ENCODE measurements at regions not wholly inside any gene's neighbourhood (a gene's known extent, or its start where the extent isn't known, plus 50 kb on each side); places are given as distances from the start of the nearest gene placed in this dataset.

DNA sequence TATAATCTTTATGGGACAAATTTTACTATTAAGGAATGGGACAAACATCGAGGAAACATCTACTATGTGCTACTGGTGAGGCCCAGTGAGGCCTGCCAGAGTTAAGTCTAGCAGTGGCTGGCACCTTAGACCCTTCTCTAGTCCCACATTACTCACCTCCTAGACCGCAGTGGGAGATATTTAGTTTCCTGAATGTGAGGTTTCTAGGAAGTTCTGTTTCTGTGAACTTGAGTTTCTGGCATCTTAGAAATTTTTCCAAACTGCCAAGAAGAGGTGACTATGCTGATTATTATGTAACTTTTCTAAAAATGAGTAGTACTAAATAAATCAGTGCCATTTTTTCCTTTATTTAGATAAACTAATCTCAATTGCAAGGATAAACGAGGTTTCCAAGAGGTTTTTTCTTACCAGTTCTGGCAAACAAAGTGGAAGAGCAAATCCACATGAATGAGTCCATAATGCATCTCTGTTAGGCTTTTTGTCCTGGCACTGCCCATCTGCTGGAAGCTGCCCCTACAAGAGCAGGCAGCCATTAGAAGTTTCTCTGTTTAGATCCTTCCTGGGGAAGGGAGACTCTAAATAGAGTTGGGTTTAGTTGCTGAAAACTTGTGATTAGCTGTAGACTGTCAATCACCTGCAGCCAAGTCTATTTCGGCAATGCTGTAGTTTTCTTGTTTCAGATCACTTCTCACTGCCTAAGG is 348.7 kb downstream of the MAN2A1 start:
- Histone ChIP-seq H3K27me3 (no peaks in the 10 kb centered on the region), H3K36me3 (replicated peaks in 1 of 2; ENCODE audit: insufficient read depth in 1 of 2, low read depth in 2 of 2) (no peaks in the 10 kb centered on the region), H3K27ac (no peak overlapping the region), H3K9me3 (no peaks in the 10 kb centered on the region), H3K4me1 (no peaks in the 10 kb centered on the region), H3K4me3 (no peak overlapping the region)
- intact Hi-C loops (cut with DNase I), result no loop called here
- ATAC-seq (no peak), DNase-seq (no peak)
- TF ChIP-seq, protein P1, sequence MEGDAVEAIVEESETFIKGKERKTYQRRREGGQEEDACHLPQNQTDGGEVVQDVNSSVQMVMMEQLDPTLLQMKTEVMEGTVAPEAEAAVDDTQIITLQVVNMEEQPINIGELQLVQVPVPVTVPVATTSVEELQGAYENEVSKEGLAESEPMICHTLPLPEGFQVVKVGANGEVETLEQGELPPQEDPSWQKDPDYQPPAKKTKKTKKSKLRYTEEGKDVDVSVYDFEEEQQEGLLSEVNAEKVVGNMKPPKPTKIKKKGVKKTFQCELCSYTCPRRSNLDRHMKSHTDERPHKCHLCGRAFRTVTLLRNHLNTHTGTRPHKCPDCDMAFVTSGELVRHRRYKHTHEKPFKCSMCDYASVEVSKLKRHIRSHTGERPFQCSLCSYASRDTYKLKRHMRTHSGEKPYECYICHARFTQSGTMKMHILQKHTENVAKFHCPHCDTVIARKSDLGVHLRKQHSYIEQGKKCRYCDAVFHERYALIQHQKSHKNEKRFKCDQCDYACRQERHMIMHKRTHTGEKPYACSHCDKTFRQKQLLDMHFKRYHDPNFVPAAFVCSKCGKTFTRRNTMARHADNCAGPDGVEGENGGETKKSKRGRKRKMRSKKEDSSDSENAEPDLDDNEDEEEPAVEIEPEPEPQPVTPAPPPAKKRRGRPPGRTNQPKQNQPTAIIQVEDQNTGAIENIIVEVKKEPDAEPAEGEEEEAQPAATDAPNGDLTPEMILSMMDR (IDR thresholded peaks at IDR 0.05), result no peak
- TF ChIP-seq POLR2A (IDR thresholded peaks at IDR 0.05), result no peak
- 59% methylated on average over 4 of the region's 4 CpGs for WGBS, 2 donors

DNA sequence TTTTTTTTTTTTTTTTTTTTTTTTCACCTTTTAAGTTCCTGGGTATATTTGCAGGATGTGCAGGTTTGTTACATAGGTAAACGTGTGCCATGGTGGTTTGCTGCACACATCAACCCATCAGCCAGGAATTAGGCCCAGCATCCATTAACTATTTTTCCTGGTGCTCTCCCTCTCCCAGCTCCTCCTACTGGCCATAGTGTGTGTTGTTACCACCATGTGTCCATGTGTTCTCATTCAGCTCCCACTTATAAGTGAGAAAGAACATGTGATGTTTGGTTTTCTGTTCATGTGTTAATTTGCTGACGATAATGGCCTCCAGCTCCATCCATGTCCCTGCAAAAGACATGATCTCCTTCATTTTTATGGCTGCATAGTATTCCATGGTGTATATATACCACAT is 350.5 kb downstream of the MAN2A1 start:
- DNase-seq, result no peak
- WGBS, 2 donors, result 85 to 91% methylated on average over 2 of the region's 2 CpGs
- TF ChIP-seq POLR2A (IDR thresholded peaks at IDR 0.05), result no peak
- TF ChIP-seq, protein P1 (IDR thresholded peaks at IDR 0.05), result no peak

DNA sequence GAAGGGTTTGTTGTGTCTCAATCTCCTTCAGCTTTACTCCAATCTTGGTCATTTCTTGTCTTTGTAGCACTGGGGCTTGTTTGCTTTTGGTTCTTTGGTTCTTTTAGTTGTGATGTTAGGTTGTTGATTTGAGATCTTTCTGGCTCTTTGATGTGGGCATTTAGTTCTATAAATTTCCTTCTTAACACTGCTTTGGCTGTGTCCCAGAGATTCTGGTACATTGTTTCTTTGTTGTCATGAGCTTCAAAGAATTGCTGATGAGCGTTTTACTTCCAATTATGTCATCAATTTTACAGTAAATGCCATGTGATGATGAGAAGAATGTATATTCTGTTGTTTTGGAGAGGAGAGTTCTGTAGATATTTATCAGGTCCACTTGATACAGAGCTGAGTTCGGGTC is 353.3 kb downstream of the MAN2A1 start:
- Histone ChIP-seq H3K27ac (no peak overlapping the region), H3K4me3 (no peak overlapping the region), H3K27me3 (no peaks in the 10 kb centered on the region), H3K36me3 (replicated peaks in 1 of 2; ENCODE audit: insufficient read depth in 1 of 2, low read depth in 2 of 2) (no peaks in the 10 kb centered on the region), H3K4me1 (no peaks in the 10 kb centered on the region), H3K9me3 (no peaks in the 10 kb centered on the region)
- intact Hi-C loops (cut with DNase I), result no loop called here
- WGBS, 2 donors, result 61 to 68% methylated on average over 2 of the region's 2 CpGs
- no peak for ATAC-seq
- DNase-seq, result no peak
- TF ChIP-seq, protein P1 (IDR thresholded peaks at IDR 0.05), result no peak
- no peak for TF ChIP-seq POLR2A (IDR thresholded peaks at IDR 0.05)

More for the DNA sequence above, 350.5 kb downstream of the MAN2A1 start:
- Histone ChIP-seq H3K27ac (no peak overlapping the region), H3K36me3 (replicated peaks in 1 of 2; ENCODE audit: insufficient read depth in 1 of 2, low read depth in 2 of 2) (no peaks in the 10 kb centered on the region), H3K9me3 (no peaks in the 10 kb centered on the region), H3K4me1 (no peaks in the 10 kb centered on the region), H3K27me3 (no peaks in the 10 kb centered on the region), H3K4me3 (no peak overlapping the region)
- intact Hi-C loops (cut with DNase I), result no loop called here
- no peak for ATAC-seq

DNA sequence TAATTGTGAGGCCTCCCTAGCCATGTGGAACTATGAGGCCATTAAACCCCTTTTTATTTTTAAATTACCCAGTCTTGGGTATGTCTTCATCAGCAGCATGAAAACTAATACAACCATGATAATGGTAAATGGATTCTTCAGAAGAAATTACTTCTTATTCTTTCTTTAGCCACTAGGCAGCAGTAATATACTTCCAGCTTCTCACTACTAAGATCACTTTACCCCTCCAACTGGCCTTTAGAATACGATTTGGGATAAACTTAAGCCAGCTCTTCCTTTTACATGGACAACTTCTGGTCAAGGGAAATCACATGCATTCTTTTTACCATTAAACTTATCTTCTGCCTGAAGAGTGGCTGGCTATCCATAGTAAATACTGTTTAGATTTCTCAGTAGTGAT is 355.4 kb downstream of the MAN2A1 start:
- H3K4me3 ChIP-seq, result no peak overlapping the region
- WGBS, 2 donors, result 19 to 21% methylated on average over 1 of the region's 1 CpG
- DNase-seq (no peak), ATAC-seq (no peak)
- no peaks in the 10 kb centered on the region for H3K9me3 ChIP-seq
- no peaks in the 10 kb centered on the region for H3K27me3 ChIP-seq
- no peaks in the 10 kb centered on the region for H3K4me1 ChIP-seq
- H3K27ac ChIP-seq, result no peak overlapping the region
- H3K36me3 ChIP-seq (replicated peaks in 1 of 2; ENCODE audit: insufficient read depth in 1 of 2, low read depth in 2 of 2), result no peaks in the 10 kb centered on the region
- intact Hi-C loops (cut with DNase I), result no loop called here
- TF ChIP-seq, protein P1 (IDR thresholded peaks at IDR 0.05), result peak in 2 of 7 experiments; percentile 9 to 12
- no peak for TF ChIP-seq POLR2A (IDR thresholded peaks at IDR 0.05)

DNA sequence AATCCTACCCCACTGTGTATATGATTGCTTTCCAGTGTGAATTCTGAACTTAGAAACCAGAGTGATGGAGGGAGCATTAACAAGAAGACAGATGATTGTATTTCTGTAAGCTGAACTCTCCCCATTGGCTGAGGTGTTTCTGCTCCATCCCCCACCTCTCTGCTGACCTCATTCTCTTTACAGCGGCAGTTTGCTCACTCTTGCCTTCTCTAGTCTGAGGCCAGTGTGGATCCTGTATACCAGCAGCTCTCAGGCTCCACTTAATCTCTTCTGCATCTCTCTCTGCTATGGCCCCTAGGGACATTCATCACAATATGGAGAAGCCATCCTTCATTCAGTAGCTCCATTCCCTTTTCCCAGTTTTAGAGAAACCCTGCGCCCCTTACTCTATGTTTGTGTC is 358.8 kb downstream of the MAN2A1 start:
- no peak overlapping the region for H3K27ac ChIP-seq
- H3K27me3 ChIP-seq, result no peaks in the 10 kb centered on the region
- H3K36me3 ChIP-seq (replicated peaks in 1 of 2; ENCODE audit: insufficient read depth in 1 of 2, low read depth in 2 of 2), result no peaks in the 10 kb centered on the region
- ATAC-seq (no peak), DNase-seq (no peak)
- intact Hi-C loops (cut with DNase I), result no loop called here
- 57 to 58% methylated on average over 2 of the region's 2 CpGs for WGBS, 2 donors
- H3K4me3 ChIP-seq, result no peak overlapping the region
- TF ChIP-seq, protein P1 (IDR thresholded peaks at IDR 0.05), result no peak
- H3K4me1 ChIP-seq, result no peaks in the 10 kb centered on the region
- no peaks in the 10 kb centered on the region for H3K9me3 ChIP-seq
